HG02840 (cell line): ENCODE measurements at regions not wholly inside any gene's neighbourhood (a gene's known extent, or its start where the extent isn't known, plus 50 kb on each side); places are given as distances from the start of the nearest gene placed in this dataset.

ENCODE experiments used
- ATAC-seq: cut with Tn5 transposase; IDR thresholded peaks from one replicate; pipeline ENCODE4 v1.9.1; 2021; ENCODE audit warnings: mild to moderate bottlenecking, moderate library complexity, moderate number of reproducible peaks; ENCODE audit not compliant: unreplicated experiment, low FRiP score

GRCh38 chr4:188197566-188197965 lies 58.3 kb downstream of the TRIML1 start:
- ATAC-seq = no peak

DNA sequence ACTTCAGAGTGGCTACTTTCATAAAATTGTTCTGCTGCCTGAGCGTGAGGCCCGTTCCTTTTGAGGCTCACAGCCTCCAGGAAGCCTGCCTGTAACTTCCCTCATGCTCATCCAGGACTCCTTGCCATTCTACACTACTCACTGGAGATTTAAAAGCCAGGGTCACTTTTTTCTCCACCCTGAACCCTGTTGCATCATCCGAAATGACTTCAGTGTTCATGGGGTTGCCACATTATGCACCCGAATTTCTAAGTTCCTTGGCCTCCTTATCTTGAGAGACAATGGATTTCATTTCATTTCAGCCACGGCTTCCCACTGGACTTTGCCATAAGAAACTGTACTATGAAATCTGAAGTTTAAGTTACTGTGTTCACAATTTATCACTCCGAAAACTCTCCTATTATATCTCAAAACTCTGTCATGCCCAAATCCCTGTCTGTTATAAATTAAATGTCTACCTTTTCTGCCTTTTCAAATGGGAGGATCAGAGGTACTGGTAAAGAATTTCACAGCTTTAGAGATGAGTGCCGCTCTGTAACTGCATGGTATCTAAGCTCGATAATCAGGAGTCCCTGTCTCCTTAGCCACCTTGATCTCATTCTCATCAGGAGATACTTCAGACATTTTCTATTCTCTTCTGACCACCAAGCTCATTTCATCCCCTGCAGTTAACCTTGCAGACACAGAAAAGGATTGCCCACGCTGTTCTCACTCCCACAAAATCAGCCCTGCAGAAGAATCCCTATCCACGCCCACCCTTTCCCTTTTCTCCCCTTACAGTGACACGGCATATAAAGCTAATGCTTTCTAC lies 59.9 kb downstream of the TRIML1 start:
- no peak for ATAC-seq

GRCh38 chr4:188201851-188202250 lies 62.6 kb downstream of the TRIML1 start:
- no peak for ATAC-seq

DNA sequence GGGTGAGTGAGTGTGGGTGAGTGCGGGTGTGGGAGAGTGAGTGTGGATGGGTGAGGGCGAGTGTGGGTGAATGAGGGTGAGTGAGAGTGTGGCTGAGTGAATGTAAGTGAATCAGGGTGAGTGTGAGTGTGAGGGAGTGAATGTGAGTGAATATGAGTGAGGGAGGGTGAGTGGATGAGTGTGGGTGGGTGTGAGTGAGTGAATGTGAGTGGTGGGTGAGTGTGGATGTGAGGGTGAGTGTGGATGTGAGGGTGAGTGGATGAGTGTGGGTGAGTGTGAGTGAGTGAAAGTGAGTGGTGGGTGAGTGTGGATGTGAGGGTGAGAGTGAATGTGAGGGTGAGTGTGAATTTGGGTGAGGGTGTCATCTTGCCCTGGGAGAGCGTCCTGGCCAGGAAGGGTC lies 67.5 kb downstream of the TRIML1 start:
- no peak for ATAC-seq

DNA sequence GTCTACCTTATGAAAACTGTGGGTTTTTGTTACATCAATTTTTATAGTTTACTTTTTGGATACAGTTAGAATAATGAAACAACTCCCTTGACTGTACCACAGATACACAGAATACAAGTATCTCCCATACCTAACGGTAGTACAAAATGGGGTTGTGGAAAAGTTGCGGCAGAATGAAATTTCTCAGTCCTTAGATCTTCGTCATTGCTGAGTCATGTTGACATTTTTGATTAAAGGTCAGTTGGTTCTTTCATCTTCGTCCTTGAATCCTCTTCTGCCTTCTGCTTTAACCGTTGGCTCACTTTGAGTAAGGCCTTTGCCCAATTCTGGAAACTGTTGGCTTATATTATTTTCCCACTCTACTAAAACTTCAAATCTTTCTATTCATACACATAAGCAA lies 75.6 kb downstream of the TRIML1 start:
- ATAC-seq = no peak

DNA sequence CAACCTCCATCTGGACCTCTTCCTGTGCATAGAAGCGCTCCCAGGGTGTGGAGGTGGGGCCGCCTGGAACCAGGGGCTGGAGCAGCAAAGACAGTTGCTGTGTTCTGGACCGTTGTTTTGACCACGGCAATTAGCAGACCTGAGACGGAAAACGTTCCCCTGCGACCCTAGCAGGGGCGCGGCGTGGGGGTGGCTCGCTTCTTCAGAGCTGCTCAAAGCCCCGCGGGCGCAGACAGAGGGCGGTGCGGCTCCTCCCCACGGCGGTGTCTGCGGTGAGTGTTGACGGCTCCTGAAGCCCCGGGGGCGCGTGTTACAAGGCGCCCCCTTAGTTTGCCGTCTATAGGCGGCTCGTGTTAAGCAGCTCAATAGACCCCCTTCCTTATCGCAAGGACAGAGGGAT lies 79.2 kb downstream of the TRIML1 start:
- no peak for ATAC-seq

GRCh38 chr4:188220006-188220405 lies 80.8 kb downstream of the TRIML1 start:
- ATAC-seq = no peak

- ATAC-seq = no peak
Observed at GRCh38 chr4:188221090-188221489, 81.8 kb downstream of the TRIML1 start.

DNA sequence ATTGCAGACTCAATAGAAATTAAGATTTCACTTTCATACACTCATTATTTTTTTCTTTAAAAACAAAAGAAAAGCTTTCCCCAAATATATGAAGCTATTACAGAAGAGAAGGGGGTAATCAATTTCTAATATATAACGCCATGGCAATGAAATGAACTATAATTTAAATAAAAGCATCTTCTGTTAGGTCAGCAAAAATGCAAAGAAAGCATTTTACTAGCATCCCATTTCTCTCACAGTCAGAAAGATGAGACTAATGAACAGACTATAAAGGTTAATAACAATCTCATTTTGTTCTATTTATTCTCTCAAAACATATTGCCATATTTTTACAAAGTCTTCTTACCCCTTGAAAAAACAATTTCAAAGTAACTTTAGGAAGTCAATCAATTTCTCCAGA lies 89.0 kb downstream of the TRIML1 start:
- no peak for ATAC-seq

GRCh38 chr4:188232428-188232827 lies 93.2 kb downstream of the TRIML1 start:
- no peak for ATAC-seq

DNA sequence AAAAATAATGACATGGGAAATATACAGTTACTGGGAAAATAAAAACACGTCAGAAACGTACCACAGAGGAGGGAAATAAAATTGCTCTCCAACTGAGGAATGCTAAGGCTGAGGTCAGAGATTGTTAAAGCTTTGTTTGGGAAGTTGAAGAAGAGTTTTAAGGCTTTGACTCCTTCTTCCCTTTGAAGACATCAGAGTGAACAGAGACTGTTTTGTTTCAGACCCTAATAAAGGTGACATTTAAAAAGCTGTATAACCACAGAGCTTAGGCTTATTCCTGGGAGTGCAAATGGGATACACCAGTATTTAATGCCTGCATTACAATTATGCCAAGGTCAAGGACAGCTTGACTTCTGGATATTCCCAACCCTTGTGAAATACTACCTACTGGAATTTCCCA lies 102.8 kb downstream of the TRIML1 start:
- ATAC-seq = no peak

DNA sequence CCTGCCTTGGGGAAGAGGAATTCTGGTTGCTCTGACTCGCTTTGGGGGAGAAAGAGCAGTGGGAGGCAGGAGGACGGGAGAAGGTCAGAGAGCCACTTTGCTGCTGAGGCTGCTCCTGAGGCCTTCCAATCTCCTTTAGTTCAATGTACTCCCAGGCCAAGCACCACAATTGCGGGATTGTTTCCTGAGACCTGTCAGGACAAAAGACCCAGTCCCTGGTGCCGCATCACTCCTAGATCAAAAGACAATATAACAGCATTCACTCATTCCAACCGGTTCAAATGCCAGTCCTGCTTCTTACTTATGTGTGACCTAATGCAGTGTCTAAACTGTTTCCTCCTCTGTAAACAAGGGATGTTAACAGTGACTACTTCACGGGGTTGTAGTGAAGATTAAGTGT lies 106.4 kb downstream of the TRIML1 start:
- no peak for ATAC-seq

- no peak for ATAC-seq
Observed at GRCh38 chr4:188246488-188246887, 107.2 kb downstream of the TRIML1 start.

DNA sequence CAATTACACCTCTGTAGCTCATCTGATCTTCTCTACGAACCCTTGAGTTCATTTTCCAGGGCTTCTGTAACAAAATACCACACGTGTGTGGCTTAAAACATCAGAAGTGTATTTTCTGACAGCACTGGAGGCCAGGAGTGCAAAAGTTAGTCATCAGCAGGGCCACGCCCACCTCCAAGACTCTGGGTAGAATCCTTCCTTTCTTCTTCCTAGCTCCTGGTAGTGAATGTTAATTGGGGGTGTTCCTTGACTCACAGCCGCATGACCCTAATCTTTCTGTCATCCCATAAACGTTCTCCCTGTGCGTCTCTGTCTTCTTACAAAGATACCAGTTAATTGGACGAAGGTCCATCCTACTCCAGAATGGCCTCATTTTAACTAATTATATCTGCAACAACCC lies 115.0 kb downstream of the TRIML1 start:
- no peak for ATAC-seq

DNA sequence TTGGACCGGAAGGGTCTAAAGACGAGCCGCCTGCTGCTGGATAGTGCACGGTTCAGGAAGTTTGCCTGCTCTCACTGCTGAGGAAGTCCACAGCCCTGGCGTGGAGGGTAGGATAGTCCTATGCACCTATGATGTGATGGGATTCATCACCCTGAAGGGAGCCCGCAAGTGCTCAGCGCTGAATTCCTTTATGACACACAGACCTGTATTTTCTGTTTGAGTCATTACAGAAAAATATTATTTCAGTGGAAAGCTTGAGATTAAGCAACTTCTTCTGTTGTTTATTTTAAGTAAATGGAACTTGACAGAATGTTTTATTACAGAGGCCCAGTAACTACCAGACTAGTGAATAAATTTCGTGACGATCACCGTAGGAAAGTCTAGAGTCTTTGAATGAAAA lies 123.2 kb downstream of the TRIML1 start:
- ATAC-seq = no peak

DNA sequence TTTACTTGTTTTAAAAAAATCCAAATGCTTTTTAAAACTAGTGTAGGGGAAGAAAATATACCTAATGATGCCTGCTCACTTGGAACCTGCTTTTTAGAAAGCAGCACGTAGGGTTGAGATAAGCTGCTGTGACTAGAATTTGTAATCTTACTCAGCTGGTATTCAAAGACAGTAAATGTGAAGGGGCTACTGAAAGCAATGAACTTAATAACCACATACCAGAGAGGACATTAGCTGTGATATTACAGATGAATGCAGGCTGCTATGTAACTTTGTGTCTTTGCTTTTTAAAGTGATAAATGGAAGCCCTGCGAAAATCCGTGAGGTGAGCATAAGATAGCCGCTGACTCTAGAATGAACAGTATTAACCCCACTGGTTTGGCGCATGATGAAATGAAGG lies 124.1 kb downstream of the TRIML1 start:
- no peak for ATAC-seq

- no peak for ATAC-seq
Observed at GRCh38 chr4:188266386-188266785, 127.1 kb downstream of the TRIML1 start.

GRCh38 chr4:188268131-188268908 lies 129.1 kb downstream of the TRIML1 start:
- ATAC-seq = no peak

DNA sequence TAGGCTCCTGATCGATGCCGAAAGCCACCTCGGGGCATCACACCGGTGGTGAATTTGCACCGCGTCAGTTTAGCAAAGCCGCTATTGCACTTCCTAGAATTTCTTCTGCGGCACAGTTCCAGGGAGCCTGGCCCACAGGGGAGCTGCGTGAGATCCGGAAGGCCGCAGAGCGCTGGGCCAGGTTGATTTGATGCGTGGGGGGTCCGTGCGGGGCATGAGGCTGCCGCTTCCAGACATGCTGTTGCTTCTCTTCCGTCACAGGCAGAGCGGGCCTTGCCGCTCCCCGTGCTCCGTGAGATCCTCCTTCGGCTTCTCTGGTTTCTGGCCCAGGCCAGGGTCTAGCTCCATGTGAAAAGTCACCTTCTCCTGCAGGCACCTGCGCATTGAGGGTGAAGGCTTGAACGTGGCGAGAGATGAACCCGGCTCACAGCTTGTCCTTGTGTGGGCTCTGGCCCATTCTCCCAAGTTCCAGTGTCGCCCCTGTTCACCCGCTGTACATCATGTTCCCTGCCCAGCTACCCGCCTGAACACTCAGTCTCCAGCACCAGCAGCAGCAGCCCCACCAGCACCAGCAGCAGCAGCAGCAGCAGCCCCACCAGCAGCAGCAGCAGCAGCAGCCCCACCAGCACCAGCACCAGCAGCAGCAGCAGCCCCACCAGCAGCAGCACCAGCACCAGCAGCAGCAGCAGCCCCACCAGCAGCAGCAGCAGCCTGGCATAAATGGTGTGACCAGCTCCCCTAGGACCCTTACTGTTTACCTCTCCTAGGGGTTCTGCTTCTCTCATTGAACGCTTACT lies 131.2 kb downstream of the TRIML1 start:
- ATAC-seq = no peak

GRCh38 chr4:188275686-188276085 lies 136.4 kb downstream of the TRIML1 start:
- no peak for ATAC-seq

DNA sequence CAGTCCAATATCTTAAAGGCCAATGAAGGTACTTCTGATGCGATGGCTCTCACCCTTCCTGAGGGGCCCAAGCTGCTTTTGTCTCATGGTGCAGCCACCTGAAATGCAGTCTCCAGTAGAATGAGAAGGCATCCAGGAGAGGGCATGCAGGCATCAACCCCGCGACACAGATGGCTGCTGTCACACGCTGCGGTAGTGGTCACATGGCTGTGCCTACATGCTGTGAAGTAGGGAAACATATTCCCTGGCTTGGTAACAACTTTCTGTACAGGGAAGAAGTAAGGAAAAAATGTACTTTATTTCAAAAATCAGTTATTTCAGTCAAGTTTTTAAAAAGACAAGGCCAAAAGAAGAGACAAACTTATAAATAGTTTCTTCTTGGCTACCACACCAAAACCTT lies 139.9 kb downstream of the TRIML1 start:
- no peak for ATAC-seq
